HG03108 (cell line): ENCODE measurements at regions not wholly inside any gene's neighbourhood (a gene's known extent, or its start where the extent isn't known, plus 50 kb on each side); places are given as distances from the start of the nearest gene placed in this dataset.
"Not testable (repeated sequence)": the region's sequence is repeated elsewhere in the genome, so short reads cannot be mapped to it uniquely, and the experiment has no call there.

Source experiments
- ATAC-seq: cut with Tn5 transposase; IDR thresholded peaks from one replicate; pipeline ENCODE4 v1.9.1; 2021; ENCODE audit warnings: moderate library complexity; ENCODE audit not compliant: unreplicated experiment

- no peak for ATAC-seq
These were observed 137.9 kb downstream of the CDH26 start for GRCh38 chr20:60096166-60096565.

GRCh38 chr20:60097285-60097684 lies 139.1 kb downstream of the CDH26 start:
- no peak for ATAC-seq

- no peak for ATAC-seq
These were observed 142.6 kb downstream of the CDH26 start for GRCh38 chr20:60100780-60101179.

- no peak for ATAC-seq
These were observed 143.1 kb downstream of the CDH26 start for GRCh38 chr20:60101201-60101890.

GRCh38 chr20:60101891-60102281 lies 143.7 kb downstream of the CDH26 start:
- ATAC-seq: no peak

GRCh38 chr20:60102665-60103210 lies 144.5 kb downstream of the CDH26 start:
- no peak for ATAC-seq

- no peak for ATAC-seq
These were observed 147.0 kb downstream of the CDH26 start for GRCh38 chr20:60104993-60105803.

GRCh38 chr20:60106186-60106585 lies 148.0 kb downstream of the CDH26 start:
- not testable (repeated sequence) for ATAC-seq

GRCh38 chr20:60107621-60108390 lies 149.6 kb downstream of the CDH26 start:
- no peak for ATAC-seq

- no peak for ATAC-seq
These were observed 150.2 kb downstream of the CDH26 start for GRCh38 chr20:60108397-60108796.

GRCh38 chr20:60113024-60113724 lies 155.0 kb downstream of the CDH26 start:
- ATAC-seq: no peak

- ATAC-seq: no peak
These were observed 155.5 kb downstream of the CDH26 start for GRCh38 chr20:60113771-60114170.

GRCh38 chr20:60115451-60115850 lies 157.2 kb downstream of the CDH26 start:
- ATAC-seq: no peak

GRCh38 chr20:60116128-60116909 lies 158.1 kb downstream of the CDH26 start:
- no peak for ATAC-seq

GRCh38 chr20:60117065-60117464 lies 158.8 kb downstream of the CDH26 start:
- no peak for ATAC-seq

GRCh38 chr20:60121903-60122302 lies 163.7 kb downstream of the CDH26 start:
- no peak for ATAC-seq

- no peak for ATAC-seq
These were observed 164.4 kb downstream of the CDH26 start for GRCh38 chr20:60122671-60123070.

GRCh38 chr20:60123096-60123495 lies 164.9 kb downstream of the CDH26 start:
- ATAC-seq: no peak

- no peak for ATAC-seq
These were observed 165.4 kb downstream of the CDH26 start for GRCh38 chr20:60123652-60124051.
